CD4-positive, CD25-positive, alpha-beta regulatory T cell (primary cell): ENCODE measurements at regions not wholly inside any gene's neighbourhood (a gene's known extent, or its start where the extent isn't known, plus 50 kb on each side); places are given as distances from the start of the nearest gene placed in this dataset.
"Not testable (repeated sequence)": the region's sequence is repeated elsewhere in the genome, so short reads cannot be mapped to it uniquely, and the experiment has no call there.

Experiments
- ATAC-seq, 2 donors: fragments of 150-1000 bp; cut with Tn5 transposase; one replicate each; pipeline ENCODE4 v1.10.0; 2021; ENCODE audit warnings: low read depth in 2 of 2, moderate number of reproducible peaks in 2 of 2, moderate library complexity in 1 of 2
- DNase-seq, 3 donors: peaks; one replicate each; pipeline versions ENCODE4 v3.0.0 to v3.0.0-alpha.2; 2012 to 2022; ENCODE audit warnings: mixed read lengths in 1 of 3
- H3K27ac ChIP-seq: one replicate; pipeline ENCODE4 v1.7.0; 2013; ENCODE audit warnings: mild to moderate bottlenecking, low read length; ENCODE audit not compliant: insufficient read depth, poor library complexity, severe bottlenecking
- H3K27me3 ChIP-seq: one replicate; pipeline ENCODE4 v1.7.0; 2013; ENCODE audit warnings: low read length; ENCODE audit not compliant: control insufficient read depth, insufficient read depth
- H3K36me3 ChIP-seq: one replicate; pipeline ENCODE4 v1.7.0; 2013; ENCODE audit warnings: mild to moderate bottlenecking, low read length, moderate library complexity; ENCODE audit not compliant: control insufficient read depth, insufficient read depth
- H3K4me1 ChIP-seq: 2 replicates; pipeline ENCODE4 v1.7.0; 2013; ENCODE audit warnings: mild to moderate bottlenecking, low read length; ENCODE audit not compliant: insufficient read depth, control insufficient read depth, poor library complexity, severe bottlenecking
- H3K4me3 ChIP-seq: one replicate; pipeline ENCODE4 v1.7.0; 2013; ENCODE audit warnings: low read depth, mild to moderate bottlenecking, low read length, moderate library complexity
- H3K9me3 ChIP-seq, 2 experiments: 1 replicate in 1 of 2; 2 replicates in 1 of 2; pipeline ENCODE4 v1.7.0; 2013; ENCODE audit warnings: low read length in 2 of 2, mild to moderate bottlenecking in 1 of 2, moderate library complexity in 1 of 2; ENCODE audit not compliant: control insufficient read depth in 2 of 2
- H3K27ac Mint-ChIP-seq, 3 donors: one replicate each; pipeline ENCODE4 v1.8.0; 2020 to 2022; ENCODE audit warnings: mild to moderate bottlenecking in 3 of 3, mixed read lengths in 3 of 3, moderate library complexity in 2 of 3
- H3K27me3 Mint-ChIP-seq: one replicate; pipeline ENCODE4 v1.8.0; 2022; ENCODE audit warnings: mild to moderate bottlenecking, mixed read lengths
- H3K36me3 Mint-ChIP-seq: one replicate; pipeline ENCODE4 v1.8.0; 2020; ENCODE audit warnings: mixed read lengths
- H3K4me1 Mint-ChIP-seq, 4 donors: one replicate each; pipeline ENCODE4 v1.8.0; 2020 to 2022; ENCODE audit warnings: mixed read lengths in 4 of 4, mild to moderate bottlenecking in 1 of 4
- H3K4me3 Mint-ChIP-seq, 4 donors: one replicate each; pipeline ENCODE4 v1.8.0; 2020 to 2022; ENCODE audit warnings: mild to moderate bottlenecking in 4 of 4, mixed read lengths in 4 of 4, moderate library complexity in 3 of 4
- H3K9me3 Mint-ChIP-seq, 7 donors: one replicate each; pipeline ENCODE4 v1.8.0; 2020 to 2022; ENCODE audit warnings: mixed read lengths in 7 of 7, mild to moderate bottlenecking in 3 of 7, moderate library complexity in 2 of 7

- not testable (repeated sequence) for ATAC-seq, H3K27ac Mint-ChIP-seq, H3K4me3 ChIP-seq, H3K27ac ChIP-seq, H3K9me3 Mint-ChIP-seq, H3K36me3 Mint-ChIP-seq, H3K36me3 ChIP-seq, H3K9me3 ChIP-seq, H3K4me1 ChIP-seq, DNase-seq, H3K4me3 Mint-ChIP-seq, H3K27me3 ChIP-seq, H3K4me1 Mint-ChIP-seq
- peaks cover 17% of the 10 kb centered on the region for H3K27me3 Mint-ChIP-seq
Measured at GRCh38 chr7:32654549-32654948, 159.3 kb downstream of the AVL9 start.

DNA sequence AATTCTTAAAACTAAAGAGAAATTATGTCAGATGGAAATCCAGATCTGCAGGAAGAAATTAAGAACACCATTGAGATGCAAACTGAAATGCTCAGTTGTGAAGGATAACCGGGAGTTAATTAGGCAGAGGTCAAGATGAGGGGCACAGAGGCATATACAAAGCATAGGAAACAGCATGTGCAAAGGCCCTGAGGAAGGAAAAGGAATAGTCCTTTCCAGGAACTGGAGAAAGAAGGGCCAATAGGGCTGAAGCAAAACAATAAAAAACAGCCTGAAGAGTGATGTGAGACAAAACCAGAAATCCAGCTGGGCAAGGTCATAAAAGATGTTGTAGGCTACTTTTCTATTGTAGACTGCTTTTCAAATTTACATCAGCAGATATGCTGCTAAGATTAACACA is 155.1 kb downstream of the AVL9 start:
- not testable (repeated sequence) for H3K36me3 Mint-ChIP-seq, H3K9me3 ChIP-seq, H3K4me1 ChIP-seq, H3K4me3 Mint-ChIP-seq, H3K27ac Mint-ChIP-seq, ATAC-seq, H3K27me3 ChIP-seq, H3K9me3 Mint-ChIP-seq, DNase-seq, H3K36me3 ChIP-seq, H3K4me3 ChIP-seq, H3K27ac ChIP-seq, H3K4me1 Mint-ChIP-seq
- H3K27me3 Mint-ChIP-seq = peaks cover 40% of the 10 kb centered on the region

DNA sequence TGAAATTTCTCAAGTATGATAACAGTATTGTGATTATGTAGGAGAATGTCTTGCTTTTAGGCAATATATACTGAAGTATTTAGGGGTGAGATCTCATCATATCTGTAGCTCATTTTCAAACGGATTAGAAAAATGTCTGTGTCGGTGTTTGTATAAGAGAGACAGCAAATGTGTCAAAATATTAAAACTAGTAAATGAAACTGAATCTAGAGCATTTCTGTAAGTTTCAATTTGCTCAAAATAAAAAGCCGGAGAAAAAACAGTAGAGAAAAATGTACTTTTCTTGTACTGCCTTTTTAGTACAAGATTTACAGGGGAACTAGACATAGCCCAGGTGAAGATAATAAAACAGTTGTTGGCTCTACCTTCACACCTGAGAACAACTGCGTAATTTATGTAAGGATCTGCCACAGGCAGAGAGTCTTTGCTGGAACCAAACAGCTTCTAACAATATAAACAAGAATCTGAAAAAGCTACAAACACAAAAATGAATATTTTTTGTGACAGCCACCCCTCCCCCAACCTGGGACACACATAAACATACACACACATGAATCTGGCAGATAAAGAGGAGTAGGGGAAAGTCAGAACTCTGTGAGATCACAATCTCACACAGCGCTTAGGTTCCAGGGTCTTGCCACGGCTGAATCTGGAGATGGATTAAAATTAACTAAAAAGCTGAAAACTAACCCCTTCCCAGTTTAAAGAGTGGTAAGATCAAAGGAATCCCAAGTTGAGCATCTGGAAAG is 153.3 kb downstream of the AVL9 start:
- H3K4me3 ChIP-seq = no peak overlapping the region
- ATAC-seq = no peak
- no peaks in the 10 kb centered on the region for H3K36me3 Mint-ChIP-seq
- H3K9me3 ChIP-seq = no peaks in the 10 kb centered on the region
- H3K27ac Mint-ChIP-seq = no peak overlapping the region
- H3K9me3 Mint-ChIP-seq = peaks cover 0 to 3% (median 2%) of the 10 kb centered on the region in 7 donors
- no peaks in the 10 kb centered on the region for H3K36me3 ChIP-seq
- H3K27me3 Mint-ChIP-seq = peaks cover 50% of the 10 kb centered on the region
- H3K4me1 Mint-ChIP-seq = peaks cover 0 to 6% (median 0%) of the 10 kb centered on the region in 4 donors
- H3K27me3 ChIP-seq = peaks cover 8% of the 10 kb centered on the region
- no peak for DNase-seq
- no peaks in the 10 kb centered on the region for H3K4me1 ChIP-seq
- no peak overlapping the region for H3K27ac ChIP-seq
- no peak overlapping the region for H3K4me3 Mint-ChIP-seq

DNA sequence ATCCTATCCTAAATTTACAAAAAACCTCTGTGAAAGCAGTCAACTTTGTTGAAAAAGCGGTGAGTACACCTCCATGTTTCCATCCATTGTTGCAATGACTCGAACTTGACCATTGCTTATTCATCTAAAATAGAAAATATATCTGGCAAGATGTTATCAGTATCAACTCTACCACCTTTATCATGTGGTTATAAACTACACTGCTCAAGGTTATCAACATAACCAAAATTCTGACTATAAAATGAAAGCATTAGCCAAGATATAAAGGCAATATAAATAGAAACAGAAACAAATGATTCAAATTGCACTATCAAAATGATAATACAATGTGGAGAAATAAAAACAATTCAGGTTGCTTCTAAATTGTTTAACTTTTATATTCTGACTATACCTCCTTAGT is 150.0 kb downstream of the AVL9 start:
- H3K27me3 ChIP-seq, ATAC-seq, DNase-seq, H3K36me3 Mint-ChIP-seq, H3K9me3 ChIP-seq, H3K4me1 Mint-ChIP-seq, H3K4me1 ChIP-seq, H3K4me3 Mint-ChIP-seq, H3K27ac Mint-ChIP-seq, H3K27ac ChIP-seq, H3K36me3 ChIP-seq, H3K9me3 Mint-ChIP-seq, H3K4me3 ChIP-seq: not testable (repeated sequence)
- H3K27me3 Mint-ChIP-seq = peaks cover 64% of the 10 kb centered on the region

GRCh38 chr7:32643194-32643593 is 147.9 kb downstream of the AVL9 start:
- Histone ChIP-seq H3K9me3 (no peaks in the 10 kb centered on the region), H3K4me3 (no peak overlapping the region), H3K27me3 (peaks cover 2% of the 10 kb centered on the region), H3K27ac (no peak overlapping the region), H3K36me3 (no peaks in the 10 kb centered on the region), H3K4me1 (no peaks in the 10 kb centered on the region)
- Mint-ChIP-seq H3K9me3 (peaks cover 0 to 2% (median 0%) of the 10 kb centered on the region in 7 donors), H3K27ac (no peak overlapping the region), H3K27me3 (peaks cover 53% of the 10 kb centered on the region), H3K4me3 (no peak overlapping the region), H3K4me1 (peaks cover 0 to 7% (median 4%) of the 10 kb centered on the region in 4 donors), H3K36me3 (no peaks in the 10 kb centered on the region)
- ATAC-seq = no peak
- no peak for DNase-seq

- Mint-ChIP-seq H3K36me3 (no peaks in the 10 kb centered on the region), H3K4me1 (peaks cover 0 to 7% (median 1%) of the 10 kb centered on the region in 4 donors), H3K9me3 (peaks cover 0 to 2% (median 0%) of the 10 kb centered on the region in 7 donors), H3K27ac (peak overlapping the region in 1 of 3 donors; percentile 8), H3K4me3 (no peak overlapping the region), H3K27me3 (peaks cover 22% of the 10 kb centered on the region)
- ATAC-seq (no peak), DNase-seq (no peak)
- Histone ChIP-seq H3K4me1 (no peaks in the 10 kb centered on the region), H3K27me3 (no peaks in the 10 kb centered on the region), H3K36me3 (no peaks in the 10 kb centered on the region), H3K9me3 (no peaks in the 10 kb centered on the region), H3K27ac (no peak overlapping the region), H3K4me3 (no peak overlapping the region)
Measured at GRCh38 chr7:32639122-32639521, 143.8 kb downstream of the AVL9 start.

DNA sequence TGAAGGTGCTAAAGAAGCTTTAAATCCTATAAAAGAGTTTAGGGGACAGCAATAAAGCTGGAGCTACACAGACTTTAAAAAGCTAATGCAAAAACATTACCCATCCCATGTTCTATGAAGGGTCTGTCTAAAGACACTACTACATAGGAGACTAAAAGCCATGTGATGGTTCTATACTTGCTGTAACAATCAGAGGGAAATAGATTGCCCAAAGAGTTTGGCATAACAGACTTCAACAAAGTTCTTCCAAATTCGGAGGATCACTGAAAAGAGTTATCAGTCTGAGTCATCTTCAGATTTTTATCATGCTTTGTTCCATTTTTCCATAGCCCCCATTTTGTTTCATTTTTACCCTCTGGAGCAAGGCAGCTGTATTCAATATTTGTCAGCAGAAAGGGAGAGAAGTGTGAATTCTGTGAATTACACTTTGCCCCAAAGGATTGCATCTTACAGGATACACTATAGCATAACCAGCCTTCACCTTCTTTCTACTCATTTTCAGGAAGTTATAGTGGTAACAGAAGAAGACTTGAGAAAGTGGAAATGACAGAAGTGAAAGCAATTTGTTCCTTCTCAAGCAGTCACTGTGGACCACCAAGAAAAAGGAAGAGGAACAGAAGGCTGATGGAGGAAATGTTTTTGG is 143.3 kb downstream of the AVL9 start:
- H3K27ac ChIP-seq, H3K9me3 Mint-ChIP-seq, H3K27me3 ChIP-seq, H3K9me3 ChIP-seq, ATAC-seq, H3K4me3 ChIP-seq, H3K36me3 ChIP-seq, H3K4me1 ChIP-seq, H3K36me3 Mint-ChIP-seq, H3K4me3 Mint-ChIP-seq, H3K4me1 Mint-ChIP-seq: not testable (repeated sequence)
- Mint-ChIP-seq H3K27ac (peak overlapping the region in 1 of 3 donors; percentile 8), H3K27me3 (peaks cover 21% of the 10 kb centered on the region)
- peak in 1 of 3 donors; percentile 12 for DNase-seq
